ENCODE measurements at regions not wholly inside any gene's neighbourhood (a gene's known extent, or its start where the extent isn't known, plus 50 kb on each side); places are given as distances from the start of the nearest gene placed in this dataset.

DNA sequence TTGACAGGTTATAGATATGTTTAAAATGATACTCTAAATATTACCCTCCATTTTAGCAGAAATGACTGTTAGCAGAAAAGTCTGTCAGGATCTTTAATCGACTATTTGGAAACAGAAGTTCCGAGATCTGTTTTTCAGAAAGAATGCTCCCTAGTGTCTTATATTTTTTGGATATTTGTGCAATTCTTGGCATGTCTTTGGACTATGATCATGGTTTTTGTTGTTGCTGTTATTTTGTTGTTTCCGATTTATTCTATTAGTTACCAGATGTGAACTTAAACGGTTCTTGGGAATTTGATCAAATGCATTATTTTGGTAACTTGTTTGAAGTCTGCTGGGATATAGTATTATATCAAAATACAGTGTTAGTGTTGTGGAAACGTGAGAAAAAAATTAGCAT, 106.4 kb upstream of the CEP162 start:
- 8% methylated on average over 5 of the region's 5 CpGs for WGBS (ENCODE audit: low lambda C conversion rate)
- H3K9me3 ChIP-seq (ENCODE audit: low read length): 0 out of 2 replicates have a peak, but pooled peaks cover 5% of the 10 kb centered on the region
- no peaks in the 10 kb centered on the region for H4K20me1 ChIP-seq (ENCODE audit: insufficient read depth, low read length)
- no peak overlapping the region for H3K9ac ChIP-seq (ENCODE audit: insufficient read depth, low read depth, low read length)
- no peaks in the 10 kb centered on the region for H3K79me2 ChIP-seq (ENCODE audit: insufficient read depth, low read length)
- in situ Hi-C loops (cut with HindIII; ENCODE audit: extremely low pct_ligation_motif_present, low pct_unique_long_range_greater_than_20kb) (no loop called here), intact Hi-C loops (cut with micrococcal nuclease; ENCODE audit: unreplicated experiment) (no loop called here)
- DNase-seq (ENCODE audit: low spot score): no peak
- BruUV-seq (replicated peaks): no TSS peak
- no peaks in the 10 kb centered on the region for H3K4me1 ChIP-seq (ENCODE audit: insufficient read depth, low read length)
- H3K4me3 ChIP-seq (replicated peaks in 1 of 3; ENCODE audit: insufficient read depth in 1 of 3, low read depth in 2 of 3, low read length in 3 of 3): no peak overlapping the region
- POLR2A ChIA-PET: no interaction called here
- no peaks in the 10 kb centered on the region for H3K36me3 ChIP-seq (replicated peaks in 1 of 2; ENCODE audit: control insufficient read depth in 1 of 2, insufficient read depth in 2 of 2, low read length in 2 of 2)
- no peak for ATAC-seq
- no peak overlapping the region for H3K27ac ChIP-seq (ENCODE audit: extremely low read length, insufficient read depth, low read length)
- H3K27me3 ChIP-seq (ENCODE audit: control insufficient read depth in 1 of 2, insufficient read depth in 2 of 2, low read length in 2 of 2): no peaks in the 10 kb centered on the region
- H3K4me2 ChIP-seq (ENCODE audit: low read depth, low read length): no peak overlapping the region
- CTCF ChIA-PET (ENCODE audit: low intra/inter-chr PET ratio, low total read pairs): no interaction called here
- no peak for FAIRE-seq
- H2AFZ ChIP-seq (ENCODE audit: low read length): no peak overlapping the region
- TF ChIP-seq FUBP1 (CRISPR knock-in tag; IDR thresholded peaks at IDR 0.05; ENCODE audit: borderline replicate concordance) (no peak), ASH2L (IDR thresholded peaks at IDR 0.05; ENCODE audit: insufficient read length, low read depth, low read length) (no peak), TBX3 (IDR thresholded peaks at IDR 0.05; ENCODE audit: borderline replicate concordance) (no peak), BRCA1 (CRISPR knock-in tag; IDR thresholded peaks at IDR 0.05) (no peak), YEATS4 (CRISPR knock-in tag; IDR thresholded peaks at IDR 0.05; ENCODE audit: borderline replicate concordance) (no peak), ZBTB21 (CRISPR knock-in tag; IDR thresholded peaks at IDR 0.05) (no peak), RFX1 (IDR thresholded peaks at IDR 0.05) (no peak), IRF9 (CRISPR knock-in tag; IDR thresholded peaks at IDR 0.05; ENCODE audit: borderline replicate concordance) (no peak), ZNF121 (CRISPR knock-in tag; IDR thresholded peaks at IDR 0.05) (no peak)
- TF ChIP-seq, protein P1, sequence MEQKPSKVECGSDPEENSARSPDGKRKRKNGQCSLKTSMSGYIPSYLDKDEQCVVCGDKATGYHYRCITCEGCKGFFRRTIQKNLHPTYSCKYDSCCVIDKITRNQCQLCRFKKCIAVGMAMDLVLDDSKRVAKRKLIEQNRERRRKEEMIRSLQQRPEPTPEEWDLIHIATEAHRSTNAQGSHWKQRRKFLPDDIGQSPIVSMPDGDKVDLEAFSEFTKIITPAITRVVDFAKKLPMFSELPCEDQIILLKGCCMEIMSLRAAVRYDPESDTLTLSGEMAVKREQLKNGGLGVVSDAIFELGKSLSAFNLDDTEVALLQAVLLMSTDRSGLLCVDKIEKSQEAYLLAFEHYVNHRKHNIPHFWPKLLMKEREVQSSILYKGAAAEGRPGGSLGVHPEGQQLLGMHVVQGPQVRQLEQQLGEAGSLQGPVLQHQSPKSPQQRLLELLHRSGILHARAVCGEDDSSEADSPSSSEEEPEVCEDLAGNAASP (CRISPR knock-in tag; IDR thresholded peaks at IDR 0.05; ENCODE audit: borderline replicate concordance): no peak
- TF ChIP-seq, protein P2, sequence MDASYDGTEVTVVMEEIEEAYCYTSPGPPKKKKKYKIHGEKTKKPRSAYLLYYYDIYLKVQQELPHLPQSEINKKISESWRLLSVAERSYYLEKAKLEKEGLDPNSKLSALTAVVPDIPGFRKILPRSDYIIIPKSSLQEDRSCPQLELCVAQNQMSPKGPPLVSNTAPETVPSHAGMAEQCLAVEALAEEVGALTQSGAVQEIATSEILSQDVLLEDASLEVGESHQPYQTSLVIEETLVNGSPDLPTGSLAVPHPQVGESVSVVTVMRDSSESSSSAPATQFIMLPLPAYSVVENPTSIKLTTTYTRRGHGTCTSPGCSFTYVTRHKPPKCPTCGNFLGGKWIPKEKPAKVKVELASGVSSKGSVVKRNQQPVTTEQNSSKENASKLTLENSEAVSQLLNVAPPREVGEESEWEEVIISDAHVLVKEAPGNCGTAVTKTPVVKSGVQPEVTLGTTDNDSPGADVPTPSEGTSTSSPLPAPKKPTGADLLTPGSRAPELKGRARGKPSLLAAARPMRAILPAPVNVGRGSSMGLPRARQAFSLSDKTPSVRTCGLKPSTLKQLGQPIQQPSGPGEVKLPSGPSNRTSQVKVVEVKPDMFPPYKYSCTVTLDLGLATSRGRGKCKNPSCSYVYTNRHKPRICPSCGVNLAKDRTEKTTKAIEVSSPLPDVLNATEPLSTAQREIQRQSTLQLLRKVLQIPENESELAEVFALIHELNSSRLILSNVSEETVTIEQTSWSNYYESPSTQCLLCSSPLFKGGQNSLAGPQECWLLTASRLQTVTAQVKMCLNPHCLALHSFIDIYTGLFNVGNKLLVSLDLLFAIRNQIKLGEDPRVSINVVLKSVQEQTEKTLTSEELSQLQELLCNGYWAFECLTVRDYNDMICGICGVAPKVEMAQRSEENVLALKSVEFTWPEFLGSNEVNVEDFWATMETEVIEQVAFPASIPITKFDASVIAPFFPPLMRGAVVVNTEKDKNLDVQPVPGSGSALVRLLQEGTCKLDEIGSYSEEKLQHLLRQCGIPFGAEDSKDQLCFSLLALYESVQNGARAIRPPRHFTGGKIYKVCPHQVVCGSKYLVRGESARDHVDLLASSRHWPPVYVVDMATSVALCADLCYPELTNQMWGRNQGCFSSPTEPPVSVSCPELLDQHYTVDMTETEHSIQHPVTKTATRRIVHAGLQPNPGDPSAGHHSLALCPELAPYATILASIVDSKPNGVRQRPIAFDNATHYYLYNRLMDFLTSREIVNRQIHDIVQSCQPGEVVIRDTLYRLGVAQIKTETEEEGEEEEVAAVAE (CRISPR knock-in tag; IDR thresholded peaks at IDR 0.05; ENCODE audit: borderline replicate concordance): no peak
- TF ChIP-seq, protein P3, sequence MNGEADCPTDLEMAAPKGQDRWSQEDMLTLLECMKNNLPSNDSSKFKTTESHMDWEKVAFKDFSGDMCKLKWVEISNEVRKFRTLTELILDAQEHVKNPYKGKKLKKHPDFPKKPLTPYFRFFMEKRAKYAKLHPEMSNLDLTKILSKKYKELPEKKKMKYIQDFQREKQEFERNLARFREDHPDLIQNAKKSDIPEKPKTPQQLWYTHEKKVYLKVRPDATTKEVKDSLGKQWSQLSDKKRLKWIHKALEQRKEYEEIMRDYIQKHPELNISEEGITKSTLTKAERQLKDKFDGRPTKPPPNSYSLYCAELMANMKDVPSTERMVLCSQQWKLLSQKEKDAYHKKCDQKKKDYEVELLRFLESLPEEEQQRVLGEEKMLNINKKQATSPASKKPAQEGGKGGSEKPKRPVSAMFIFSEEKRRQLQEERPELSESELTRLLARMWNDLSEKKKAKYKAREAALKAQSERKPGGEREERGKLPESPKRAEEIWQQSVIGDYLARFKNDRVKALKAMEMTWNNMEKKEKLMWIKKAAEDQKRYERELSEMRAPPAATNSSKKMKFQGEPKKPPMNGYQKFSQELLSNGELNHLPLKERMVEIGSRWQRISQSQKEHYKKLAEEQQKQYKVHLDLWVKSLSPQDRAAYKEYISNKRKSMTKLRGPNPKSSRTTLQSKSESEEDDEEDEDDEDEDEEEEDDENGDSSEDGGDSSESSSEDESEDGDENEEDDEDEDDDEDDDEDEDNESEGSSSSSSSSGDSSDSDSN (CRISPR knock-in tag; IDR thresholded peaks at IDR 0.05): no peak
